Tibial nerve (tissue), 4 donors: ENCODE measurements at regions not wholly inside any gene's neighbourhood (a gene's known extent, or its start where the extent isn't known, plus 50 kb on each side); places are given as distances from the start of the nearest gene placed in this dataset.

Experiments
- EP300 ChIP-seq, 2 donors: sonication (generic); formaldehyde crosslinking; IDR thresholded peaks; one replicate each; pipeline ENCODE4 v1.6.1; 2017; ENCODE audit warnings: antibody characterized with exemption in 2 of 2, mild to moderate bottlenecking in 1 of 2
- POLR2A ChIP-seq, 2 donors: fragments of 450-650 bp; IDR thresholded peaks; one replicate each; pipeline ENCODE4 v1.6.1; 2017; ENCODE audit warnings: antibody characterized with exemption in 2 of 2, mild to moderate bottlenecking in 2 of 2, moderate library complexity in 2 of 2
- TF ChIP-seq, protein P1 (sequence below), 5 experiments: fragments of 200-600 bp in 3 of 5; fragments of 450-650 bp in 2 of 5; sonication (generic) in 3 of 5; IDR thresholded peaks; one replicate each; pipeline ENCODE4 v1.5.1; 2016 to 2019; ENCODE audit warnings: antibody characterized with exemption in 5 of 5, mild to moderate bottlenecking in 3 of 5, moderate library complexity in 2 of 5

DNA sequence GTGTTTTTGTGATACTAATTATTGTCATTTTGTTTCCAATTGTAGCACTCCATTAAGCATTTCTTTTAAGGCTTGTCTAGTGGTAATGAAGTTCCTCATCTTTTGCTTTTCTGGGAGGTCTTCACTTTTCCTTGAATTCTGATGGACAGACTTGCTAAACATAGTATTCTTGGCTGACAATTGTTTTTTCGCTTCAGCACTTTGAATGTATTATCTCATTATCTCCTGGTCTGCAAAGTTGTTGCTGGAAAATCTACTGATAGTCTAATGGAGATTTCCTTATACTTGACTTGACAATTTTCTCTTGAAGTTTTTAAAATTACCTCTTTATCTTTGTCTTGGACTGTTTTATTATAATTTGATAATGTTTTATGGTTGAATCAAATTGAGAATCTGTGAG lies 147.5 kb downstream of the FAM174A start:
- TF ChIP-seq EP300 (IDR thresholded peaks at IDR 0.05) = no peak
- TF ChIP-seq, protein P1, sequence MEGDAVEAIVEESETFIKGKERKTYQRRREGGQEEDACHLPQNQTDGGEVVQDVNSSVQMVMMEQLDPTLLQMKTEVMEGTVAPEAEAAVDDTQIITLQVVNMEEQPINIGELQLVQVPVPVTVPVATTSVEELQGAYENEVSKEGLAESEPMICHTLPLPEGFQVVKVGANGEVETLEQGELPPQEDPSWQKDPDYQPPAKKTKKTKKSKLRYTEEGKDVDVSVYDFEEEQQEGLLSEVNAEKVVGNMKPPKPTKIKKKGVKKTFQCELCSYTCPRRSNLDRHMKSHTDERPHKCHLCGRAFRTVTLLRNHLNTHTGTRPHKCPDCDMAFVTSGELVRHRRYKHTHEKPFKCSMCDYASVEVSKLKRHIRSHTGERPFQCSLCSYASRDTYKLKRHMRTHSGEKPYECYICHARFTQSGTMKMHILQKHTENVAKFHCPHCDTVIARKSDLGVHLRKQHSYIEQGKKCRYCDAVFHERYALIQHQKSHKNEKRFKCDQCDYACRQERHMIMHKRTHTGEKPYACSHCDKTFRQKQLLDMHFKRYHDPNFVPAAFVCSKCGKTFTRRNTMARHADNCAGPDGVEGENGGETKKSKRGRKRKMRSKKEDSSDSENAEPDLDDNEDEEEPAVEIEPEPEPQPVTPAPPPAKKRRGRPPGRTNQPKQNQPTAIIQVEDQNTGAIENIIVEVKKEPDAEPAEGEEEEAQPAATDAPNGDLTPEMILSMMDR (IDR thresholded peaks at IDR 0.05) = no peak
- no peak for TF ChIP-seq POLR2A (IDR thresholded peaks at IDR 0.05)
